Activated CD4-positive, alpha-beta memory T cell treated with anti-CD3 and anti-CD28 coated beads for 36 hours (primary cell): ENCODE measurements at regions not wholly inside any gene's neighbourhood (a gene's known extent, or its start where the extent isn't known, plus 50 kb on each side); places are given as distances from the start of the nearest gene placed in this dataset.
"Not testable (repeated sequence)": the region's sequence is repeated elsewhere in the genome, so short reads cannot be mapped to it uniquely, and the experiment has no call there.

Experiments
- CTCF ChIA-PET: fragments of 350-600 bp; sonication (Branson Sonifier 250); formaldehyde crosslinking; loops from one replicate; lab custom pipeline; 2021; ENCODE audit warnings: antibody characterized with exemption, inconsistent platforms; lab: Charles Lee
- POLR2A ChIA-PET: fragments of 350-600 bp; sonication (Branson Sonifier 250); formaldehyde crosslinking; loops from one replicate; lab custom pipeline; 2021; ENCODE audit warnings: antibody characterized with exemption; lab: Charles Lee
- DNase-seq: peaks from one replicate; pipeline ENCODE4 v3.0.0-alpha.2; 2020
- H3K27ac Mint-ChIP-seq: one replicate; pipeline ENCODE4 v1.8.0; 2021; ENCODE audit warnings: mixed read lengths
- H3K27me3 Mint-ChIP-seq: one replicate; pipeline ENCODE4 v1.8.0; 2021; ENCODE audit warnings: mixed read lengths
- H3K36me3 Mint-ChIP-seq: one replicate; pipeline ENCODE4 v1.8.0; 2021; ENCODE audit warnings: mixed read lengths
- H3K4me1 Mint-ChIP-seq: one replicate; pipeline ENCODE4 v1.8.0; 2021; ENCODE audit warnings: low read depth, mixed read lengths
- H3K4me3 Mint-ChIP-seq: one replicate; pipeline ENCODE4 v1.8.0; 2021; ENCODE audit warnings: mild to moderate bottlenecking, mixed read lengths
- H3K9me3 Mint-ChIP-seq: one replicate; pipeline ENCODE4 v1.8.0; 2021; ENCODE audit warnings: mixed read lengths
- intact Hi-C: fragments of 100-400 bp; cut with micrococcal nuclease; formaldehyde crosslinking; loops from one replicate; pipeline ENCODE4 v1.15.1; 2023

GRCh38 chr14:80275208-80275850 is 64.0 kb upstream of the DIO2 start:
- no peaks in the 10 kb centered on the region for H3K27me3 Mint-ChIP-seq
- no peaks in the 10 kb centered on the region for H3K9me3 Mint-ChIP-seq
- intact Hi-C loops: no loop called here
- H3K4me1 Mint-ChIP-seq: no peaks in the 10 kb centered on the region
- ChIA-PET POLR2A (no interaction called here), CTCF (interaction anchor here (0.6 kb wide), 2 partner anchors 463 to 760 kb away, joined by 3 read pairs; no protein-coding TSS in a partner anchor)
- no peak overlapping the region for H3K4me3 Mint-ChIP-seq
- H3K27ac Mint-ChIP-seq: no peak overlapping the region
- no peaks in the 10 kb centered on the region for H3K36me3 Mint-ChIP-seq
- no peak for DNase-seq

GRCh38 chr14:80274310-80274709 is 63.0 kb upstream of the DIO2 start:
- H3K36me3 Mint-ChIP-seq, CTCF ChIA-PET, DNase-seq, H3K4me1 Mint-ChIP-seq, H3K9me3 Mint-ChIP-seq, H3K27me3 Mint-ChIP-seq, H3K27ac Mint-ChIP-seq, H3K4me3 Mint-ChIP-seq, POLR2A ChIA-PET, intact Hi-C loops: not testable (repeated sequence)

- Mint-ChIP-seq H3K27me3 (no peaks in the 10 kb centered on the region), H3K4me1 (no peaks in the 10 kb centered on the region), H3K27ac (no peak overlapping the region), H3K9me3 (no peaks in the 10 kb centered on the region), H3K4me3 (no peak overlapping the region), H3K36me3 (no peaks in the 10 kb centered on the region)
- DNase-seq: no peak
- intact Hi-C loops: no loop called here
- CTCF ChIA-PET: no interaction called here
- POLR2A ChIA-PET: no interaction called here
Observed at GRCh38 chr14:80271389-80271788, 60.1 kb upstream of the DIO2 start.

- H3K9me3 Mint-ChIP-seq: no peaks in the 10 kb centered on the region
- H3K27me3 Mint-ChIP-seq: no peaks in the 10 kb centered on the region
- DNase-seq: no peak
- ChIA-PET CTCF (no interaction called here), POLR2A (no interaction called here)
- H3K36me3 Mint-ChIP-seq: no peaks in the 10 kb centered on the region
- H3K27ac Mint-ChIP-seq: no peak overlapping the region
- intact Hi-C loops: no loop called here
- H3K4me3 Mint-ChIP-seq: no peak overlapping the region
- no peaks in the 10 kb centered on the region for H3K4me1 Mint-ChIP-seq
Observed at GRCh38 chr14:80269353-80269925, 58.1 kb upstream of the DIO2 start.

GRCh38 chr14:80266930-80267329 is 55.6 kb upstream of the DIO2 start:
- Mint-ChIP-seq H3K9me3 (peaks cover 3% of the 10 kb centered on the region), H3K27me3 (no peaks in the 10 kb centered on the region), H3K27ac (no peak overlapping the region), H3K4me3 (no peak overlapping the region), H3K36me3 (no peaks in the 10 kb centered on the region), H3K4me1 (no peaks in the 10 kb centered on the region)
- no peak for DNase-seq
- ChIA-PET POLR2A (no interaction called here), CTCF (no interaction called here)
- intact Hi-C loops: no loop called here

- Mint-ChIP-seq H3K36me3 (no peaks in the 10 kb centered on the region), H3K9me3 (peaks cover 3% of the 10 kb centered on the region), H3K27ac (no peak overlapping the region), H3K27me3 (no peaks in the 10 kb centered on the region), H3K4me1 (no peaks in the 10 kb centered on the region), H3K4me3 (no peak overlapping the region)
- ChIA-PET CTCF (no interaction called here), POLR2A (no interaction called here)
- intact Hi-C loops: no loop called here
- DNase-seq: no peak
Observed at GRCh38 chr14:80264702-80265101, 53.4 kb upstream of the DIO2 start.
